GM12891 (cell line): ENCODE measurements at regions not wholly inside any gene's neighbourhood (a gene's known extent, or its start where the extent isn't known, plus 50 kb on each side); places are given as distances from the start of the nearest gene placed in this dataset.

Experiments used
- POLR2A ChIP-seq: IDR thresholded peaks from 2 replicates; pipeline ENCODE4 v1.6.1; 2011; ENCODE audit warnings: low read depth, low read length, control low read depth
- SPI1 ChIP-seq: IDR thresholded peaks from 2 replicates; pipeline ENCODE4 v1.6.1; 2011; ENCODE audit warnings: low read depth, low read length, control low read depth

DNA sequence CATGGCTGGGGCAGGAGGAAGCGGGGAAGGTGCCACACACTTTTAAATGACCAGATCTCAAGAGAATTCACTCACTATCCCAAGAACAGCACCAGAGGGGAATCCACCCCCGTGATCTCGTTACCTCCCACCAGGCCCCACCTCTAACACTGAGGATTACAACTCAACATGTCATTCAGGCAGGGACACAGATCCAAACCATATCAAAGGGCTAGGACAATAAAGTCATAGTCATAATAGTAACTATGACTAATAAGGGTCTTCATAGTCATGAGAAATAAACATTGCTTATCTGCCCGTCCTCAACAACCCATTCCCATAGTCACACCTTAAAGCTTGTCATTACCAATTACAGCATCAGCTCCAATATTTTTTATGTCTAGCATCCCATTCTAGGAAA is 65.3 kb upstream of the SMC2 start:
- TF ChIP-seq SPI1 (no peak), POLR2A (no peak)
